ENCODE measurements at regions not wholly inside any gene's neighbourhood (a gene's known extent, or its start where the extent isn't known, plus 50 kb on each side); places are given as distances from the start of the nearest gene placed in this dataset.
"Not testable (repeated sequence)": the region's sequence is repeated elsewhere in the genome, so short reads cannot be mapped to it uniquely, and the experiment has no call there.

GRCh38 chr22:45090497-45090910, 73.2 kb upstream of the NUP50 start:
- DNase-seq (no peak), ATAC-seq (peak; percentile 77)
- Histone ChIP-seq H3K27ac (no peak overlapping the region), H3K27me3 (peaks cover 6% of the 10 kb centered on the region), H3K9me3 (no peaks in the 10 kb centered on the region), H3K4me1 (no peaks in the 10 kb centered on the region), H3K36me3 (no peaks in the 10 kb centered on the region), H3K4me3 (no peak overlapping the region)
- TF ChIP-seq CTCF (IDR thresholded peaks at IDR 0.05), result no peak
- intact Hi-C loops (cut with DNase I), result no loop called here

- no peak for ATAC-seq
- intact Hi-C loops (cut with DNase I), result no loop called here
Measured at GRCh38 chr22:45091254-45091854, 72.4 kb upstream of the NUP50 start.

GRCh38 chr22:45091875-45092274, 71.8 kb upstream of the NUP50 start:
- H3K4me3 ChIP-seq; DNase-seq; H3K27ac ChIP-seq; H3K4me1 ChIP-seq; intact Hi-C loops (cut with DNase I); H3K36me3 ChIP-seq; H3K9me3 ChIP-seq; H3K27me3 ChIP-seq; ATAC-seq: not testable (repeated sequence)

More at GRCh38 chr22:45091254-45091854, 72.4 kb upstream of the NUP50 start:
- no peaks in the 10 kb centered on the region for H3K36me3 ChIP-seq
- no peak for TF ChIP-seq CTCF (IDR thresholded peaks at IDR 0.05)
- H3K27ac ChIP-seq, result no peak overlapping the region
- DNase-seq, result no peak
- H3K4me3 ChIP-seq, result no peak overlapping the region
- H3K27me3 ChIP-seq, result peaks cover 6% of the 10 kb centered on the region
- no peaks in the 10 kb centered on the region for H3K4me1 ChIP-seq
- H3K9me3 ChIP-seq, result no peaks in the 10 kb centered on the region

GRCh38 chr22:45092644-45093043, 71.1 kb upstream of the NUP50 start:
- Histone ChIP-seq H3K9me3 (no peaks in the 10 kb centered on the region), H3K27me3 (peaks cover 6% of the 10 kb centered on the region), H3K27ac (no peak overlapping the region), H3K36me3 (no peaks in the 10 kb centered on the region), H3K4me3 (no peak overlapping the region), H3K4me1 (no peaks in the 10 kb centered on the region)
- ATAC-seq (no peak), DNase-seq (no peak)
- no peak for TF ChIP-seq CTCF (IDR thresholded peaks at IDR 0.05)
- intact Hi-C loops (cut with DNase I), result no loop called here

GRCh38 chr22:45093609-45094008, 70.1 kb upstream of the NUP50 start:
- DNase-seq (no peak), ATAC-seq (no peak)
- Histone ChIP-seq H3K36me3 (no peaks in the 10 kb centered on the region), H3K4me3 (no peak overlapping the region), H3K27me3 (peaks cover 6% of the 10 kb centered on the region), H3K9me3 (no peaks in the 10 kb centered on the region), H3K27ac (no peak overlapping the region), H3K4me1 (no peaks in the 10 kb centered on the region)
- TF ChIP-seq CTCF (IDR thresholded peaks at IDR 0.05), result no peak
- intact Hi-C loops (cut with DNase I), result no loop called here

- peaks cover 6% of the 10 kb centered on the region for H3K27me3 ChIP-seq
- H3K4me1 ChIP-seq, result no peaks in the 10 kb centered on the region
- no peak for TF ChIP-seq CTCF (IDR thresholded peaks at IDR 0.05)
- DNase-seq, result no peak
- intact Hi-C loops (cut with DNase I), result no loop called here
- no peak overlapping the region for H3K4me3 ChIP-seq
- H3K27ac ChIP-seq, result no peak overlapping the region
- no peaks in the 10 kb centered on the region for H3K36me3 ChIP-seq
- H3K9me3 ChIP-seq, result no peaks in the 10 kb centered on the region
- no peak for ATAC-seq
Measured at GRCh38 chr22:45094081-45094720, 69.5 kb upstream of the NUP50 start.
